ENCODE measurements at regions not wholly inside any gene's neighbourhood (a gene's known extent, or its start where the extent isn't known, plus 50 kb on each side); places are given as distances from the start of the nearest gene placed in this dataset.
"Not testable (repeated sequence)": the region's sequence is repeated elsewhere in the genome, so short reads cannot be mapped to it uniquely, and the experiment has no call there.

- H3K4me1 ChIP-seq (ENCODE audit: control insufficient read depth in 2 of 2, insufficient read depth in 1 of 2, low read depth in 1 of 2, low read length in 2 of 2): no peaks in the 10 kb centered on the region
- no CpG with 5 or more reads among the region's 7 CpGs for WGBS, 2 donors (ENCODE audit: extremely low coverage in 2 of 2, insufficient read length in 2 of 2, insufficient replicate concordance in 1 of 2)
Measured at GRCh38 chr15:62415498-62415897, 250.4 kb upstream of the C2CD4B start.

GRCh38 chr15:62416526-62416925, 251.4 kb upstream of the C2CD4B start:
- no peaks in the 10 kb centered on the region for H3K4me1 ChIP-seq (ENCODE audit: control insufficient read depth in 2 of 2, insufficient read depth in 1 of 2, low read depth in 1 of 2, low read length in 2 of 2)
- H2BK15ac ChIP-seq (ENCODE audit: low read length): no peak overlapping the region
- H3K9ac ChIP-seq (ENCODE audit: low read depth, low read length, poor library complexity): no peak overlapping the region
- H3K27me3 ChIP-seq (ENCODE audit: control insufficient read depth in 3 of 3, insufficient read depth in 3 of 3, low read depth in 1 of 3, low read length in 3 of 3): no peaks in the 10 kb centered on the region
- H2AFZ ChIP-seq (ENCODE audit: low read length): no peak overlapping the region
- H3K36me3 ChIP-seq (replicated peaks in 1 of 2; ENCODE audit: control insufficient read depth in 2 of 2, insufficient read depth in 2 of 2, low read length in 2 of 2): no peaks in the 10 kb centered on the region
- no peak overlapping the region for H3K14ac ChIP-seq (ENCODE audit: low read length)
- H3K79me1 ChIP-seq (ENCODE audit: low read depth, low read length): no peaks in the 10 kb centered on the region
- H3K4me3 ChIP-seq (ENCODE audit: low read length in 2 of 2): no peak overlapping the region
- no peaks in the 10 kb centered on the region for H3K9me3 ChIP-seq (replicated peaks in 1 of 2; ENCODE audit: control insufficient read depth in 2 of 2, insufficient read depth in 1 of 2, low read depth in 1 of 2, low read length in 2 of 2)
- no peak overlapping the region for H3K23ac ChIP-seq (ENCODE audit: low read depth, low read length, poor library complexity)
- H2BK5ac ChIP-seq (ENCODE audit: low read length): no peak overlapping the region
- no peak overlapping the region for H4K8ac ChIP-seq (ENCODE audit: low read depth, low read length)
- no peak for DNase-seq (ENCODE audit: low spot score)
- H2BK12ac ChIP-seq (ENCODE audit: low read length): no peak overlapping the region
- no peak overlapping the region for H2AK5ac ChIP-seq (ENCODE audit: low read depth, low read length)
- H3K4ac ChIP-seq (ENCODE audit: low read length): no peak overlapping the region
- no peak overlapping the region for H2BK120ac ChIP-seq (ENCODE audit: low read depth, low read length)
- no peak overlapping the region for H3K18ac ChIP-seq (ENCODE audit: low read length)
- no peak overlapping the region for H3K27ac ChIP-seq (replicated peaks; ENCODE audit: low read length)
- H4K91ac ChIP-seq (ENCODE audit: low read depth, low read length, poor library complexity): no peak overlapping the region
- no peak overlapping the region for H3K4me2 ChIP-seq (ENCODE audit: insufficient read depth, low read length, poor library complexity, severe bottlenecking)
- no CpG with 5 or more reads among the region's 3 CpGs for WGBS, 2 donors (ENCODE audit: extremely low coverage in 2 of 2, insufficient read length in 2 of 2, insufficient replicate concordance in 1 of 2)

More at GRCh38 chr15:62415498-62415897, 250.4 kb upstream of the C2CD4B start:
- Histone ChIP-seq H3K9ac (ENCODE audit: low read depth, low read length, poor library complexity) (no peak overlapping the region), H4K8ac (ENCODE audit: low read depth, low read length) (no peak overlapping the region), H3K14ac (ENCODE audit: low read length) (no peak overlapping the region), H2BK12ac (ENCODE audit: low read length) (no peak overlapping the region), H2AFZ (ENCODE audit: low read length) (no peak overlapping the region), H2BK120ac (ENCODE audit: low read depth, low read length) (no peak overlapping the region), H3K27ac (replicated peaks; ENCODE audit: low read length) (no peak overlapping the region), H3K4me3 (ENCODE audit: low read length in 2 of 2) (no peak overlapping the region), H2BK5ac (ENCODE audit: low read length) (no peak overlapping the region), H3K79me1 (ENCODE audit: low read depth, low read length) (no peaks in the 10 kb centered on the region), H4K91ac (ENCODE audit: low read depth, low read length, poor library complexity) (no peak overlapping the region), H3K27me3 (ENCODE audit: control insufficient read depth in 3 of 3, insufficient read depth in 3 of 3, low read depth in 1 of 3, low read length in 3 of 3) (no peaks in the 10 kb centered on the region), H3K4ac (ENCODE audit: low read length) (no peak overlapping the region), H3K9me3 (replicated peaks in 1 of 2; ENCODE audit: control insufficient read depth in 2 of 2, insufficient read depth in 1 of 2, low read depth in 1 of 2, low read length in 2 of 2) (no peaks in the 10 kb centered on the region), H2AK5ac (ENCODE audit: low read depth, low read length) (no peak overlapping the region), H3K36me3 (replicated peaks in 1 of 2; ENCODE audit: control insufficient read depth in 2 of 2, insufficient read depth in 2 of 2, low read length in 2 of 2) (no peaks in the 10 kb centered on the region), H3K18ac (ENCODE audit: low read length) (no peak overlapping the region), H2BK15ac (ENCODE audit: low read length) (no peak overlapping the region), H3K23ac (ENCODE audit: low read depth, low read length, poor library complexity) (no peak overlapping the region), H3K4me2 (ENCODE audit: insufficient read depth, low read length, poor library complexity, severe bottlenecking) (no peak overlapping the region)
- DNase-seq (ENCODE audit: low spot score): no peak

- H3K27ac ChIP-seq (replicated peaks; ENCODE audit: low read length): no peak overlapping the region
Measured at GRCh38 chr15:62417439-62417838, 252.4 kb upstream of the C2CD4B start.

GRCh38 chr15:62418496-62418895, 253.4 kb upstream of the C2CD4B start:
- not testable (repeated sequence) for H3K23ac ChIP-seq (ENCODE audit: low read depth, low read length, poor library complexity); H2AFZ ChIP-seq (ENCODE audit: low read length); H3K9me3 ChIP-seq (replicated peaks in 1 of 2; ENCODE audit: control insufficient read depth in 2 of 2, insufficient read depth in 1 of 2, low read depth in 1 of 2, low read length in 2 of 2); H3K4me3 ChIP-seq (ENCODE audit: low read length in 2 of 2); H2BK12ac ChIP-seq (ENCODE audit: low read length); H3K9ac ChIP-seq (ENCODE audit: low read depth, low read length, poor library complexity); H3K79me1 ChIP-seq (ENCODE audit: low read depth, low read length); H3K4ac ChIP-seq (ENCODE audit: low read length); H3K27me3 ChIP-seq (ENCODE audit: control insufficient read depth in 3 of 3, insufficient read depth in 3 of 3, low read depth in 1 of 3, low read length in 3 of 3); H3K4me1 ChIP-seq (ENCODE audit: control insufficient read depth in 2 of 2, insufficient read depth in 1 of 2, low read depth in 1 of 2, low read length in 2 of 2); H4K91ac ChIP-seq (ENCODE audit: low read depth, low read length, poor library complexity); H3K36me3 ChIP-seq (replicated peaks in 1 of 2; ENCODE audit: control insufficient read depth in 2 of 2, insufficient read depth in 2 of 2, low read length in 2 of 2); H4K8ac ChIP-seq (ENCODE audit: low read depth, low read length); H3K27ac ChIP-seq (replicated peaks; ENCODE audit: low read length); H3K18ac ChIP-seq (ENCODE audit: low read length); H2BK15ac ChIP-seq (ENCODE audit: low read length); H3K4me2 ChIP-seq (ENCODE audit: insufficient read depth, low read length, poor library complexity, severe bottlenecking); H2AK5ac ChIP-seq (ENCODE audit: low read depth, low read length); DNase-seq (ENCODE audit: low spot score); H2BK5ac ChIP-seq (ENCODE audit: low read length); H3K14ac ChIP-seq (ENCODE audit: low read length); H2BK120ac ChIP-seq (ENCODE audit: low read depth, low read length)
- no CpG with 5 or more reads among the region's 3 CpGs for WGBS, 2 donors (ENCODE audit: extremely low coverage in 2 of 2, insufficient read length in 2 of 2, insufficient replicate concordance in 1 of 2)

More at GRCh38 chr15:62417439-62417838, 252.4 kb upstream of the C2CD4B start:
- no peak overlapping the region for H3K9ac ChIP-seq (ENCODE audit: low read depth, low read length, poor library complexity)
- H2BK5ac ChIP-seq (ENCODE audit: low read length): no peak overlapping the region
- no peak overlapping the region for H3K14ac ChIP-seq (ENCODE audit: low read length)
- H3K36me3 ChIP-seq (replicated peaks in 1 of 2; ENCODE audit: control insufficient read depth in 2 of 2, insufficient read depth in 2 of 2, low read length in 2 of 2): no peaks in the 10 kb centered on the region
- H2BK12ac ChIP-seq (ENCODE audit: low read length): no peak overlapping the region
- H2AFZ ChIP-seq (ENCODE audit: low read length): no peak overlapping the region
- no peak overlapping the region for H3K23ac ChIP-seq (ENCODE audit: low read depth, low read length, poor library complexity)
- H3K27me3 ChIP-seq (ENCODE audit: control insufficient read depth in 3 of 3, insufficient read depth in 3 of 3, low read depth in 1 of 3, low read length in 3 of 3): no peaks in the 10 kb centered on the region
- no peak overlapping the region for H2BK120ac ChIP-seq (ENCODE audit: low read depth, low read length)
- DNase-seq (ENCODE audit: low spot score): no peak
- H3K4me2 ChIP-seq (ENCODE audit: insufficient read depth, low read length, poor library complexity, severe bottlenecking): no peak overlapping the region
- no peak overlapping the region for H4K8ac ChIP-seq (ENCODE audit: low read depth, low read length)
- WGBS, 2 donors (ENCODE audit: extremely low coverage in 2 of 2, insufficient read length in 2 of 2, insufficient replicate concordance in 1 of 2): no CpG with 5 or more reads among the region's 3 CpGs
- H3K4me1 ChIP-seq (ENCODE audit: control insufficient read depth in 2 of 2, insufficient read depth in 1 of 2, low read depth in 1 of 2, low read length in 2 of 2): no peaks in the 10 kb centered on the region
- H4K91ac ChIP-seq (ENCODE audit: low read depth, low read length, poor library complexity): no peak overlapping the region
- H3K4ac ChIP-seq (ENCODE audit: low read length): no peak overlapping the region
- no peak overlapping the region for H3K4me3 ChIP-seq (ENCODE audit: low read length in 2 of 2)
- H2BK15ac ChIP-seq (ENCODE audit: low read length): no peak overlapping the region
- H3K79me1 ChIP-seq (ENCODE audit: low read depth, low read length): no peaks in the 10 kb centered on the region
- no peaks in the 10 kb centered on the region for H3K9me3 ChIP-seq (replicated peaks in 1 of 2; ENCODE audit: control insufficient read depth in 2 of 2, insufficient read depth in 1 of 2, low read depth in 1 of 2, low read length in 2 of 2)
- H2AK5ac ChIP-seq (ENCODE audit: low read depth, low read length): no peak overlapping the region
- no peak overlapping the region for H3K18ac ChIP-seq (ENCODE audit: low read length)
